KMS-11 (cell line): ENCODE measurements at regions not wholly inside any gene's neighbourhood (a gene's known extent, or its start where the extent isn't known, plus 50 kb on each side); places are given as distances from the start of the nearest gene placed in this dataset.

Experiments used
- H2AFZ ChIP-seq: fragments of 200-600 bp; sonication (generic); 2 replicates; pipeline ENCODE4 v1.6.1; 2016; ENCODE audit warnings: antibody characterized with exemption, mixed run types, low read depth
- H3K27ac ChIP-seq: fragments of 200-600 bp; sonication (generic); 2 replicates; pipeline ENCODE4 v1.6.1; 2016; ENCODE audit warnings: mild to moderate bottlenecking, mixed run types
- H3K27me3 ChIP-seq: fragments of 200-600 bp; sonication (generic); 2 replicates; pipeline ENCODE4 v1.6.1; 2017; ENCODE audit warnings: mild to moderate bottlenecking, low read depth, mixed run types, moderate library complexity; ENCODE audit not compliant: insufficient read depth
- H3K36me3 ChIP-seq: fragments of 200-600 bp; sonication (generic); 2 replicates; pipeline ENCODE4 v1.6.1; 2017; ENCODE audit warnings: mild to moderate bottlenecking, mixed run types; ENCODE audit not compliant: insufficient read depth
- H3K4me1 ChIP-seq: fragments of 200-600 bp; sonication (generic); 2 replicates; pipeline ENCODE4 v1.6.1; 2016; ENCODE audit warnings: mild to moderate bottlenecking, low read depth, mixed run types; ENCODE audit not compliant: poor library complexity, severe bottlenecking
- H3K4me2 ChIP-seq: fragments of 200-600 bp; sonication (generic); 2 replicates; pipeline ENCODE4 v1.7.0; 2016; ENCODE audit warnings: mild to moderate bottlenecking, mixed run types
- H3K4me3 ChIP-seq: fragments of 200-600 bp; sonication (generic); IDR thresholded peaks from 2 replicates; pipeline ENCODE4 v1.6.1; 2017; ENCODE audit warnings: low read depth, low read length, mixed read lengths; ENCODE audit not compliant: insufficient read depth
- H3K79me2 ChIP-seq: fragments of 200-600 bp; sonication (generic); 2 replicates; pipeline ENCODE4 v1.6.1; 2016; ENCODE audit warnings: low read depth, mixed run types; ENCODE audit not compliant: insufficient read depth
- H3K9ac ChIP-seq: fragments of 200-600 bp; sonication (generic); 2 replicates; pipeline ENCODE4 v1.6.1; 2016; ENCODE audit warnings: mild to moderate bottlenecking, mixed run types
- H4K20me1 ChIP-seq: fragments of 200-600 bp; sonication (generic); 2 replicates; pipeline ENCODE4 v1.6.1; 2016; ENCODE audit warnings: mild to moderate bottlenecking, mixed run types; ENCODE audit not compliant: insufficient read depth
- TF ChIP-seq, protein P1 (sequence below): fragments of 200-600 bp; sonication (generic); conservative IDR thresholded peaks from 2 replicates; pipeline ENCODE4 v1.6.1; 2017; ENCODE audit warnings: low read depth, mild to moderate bottlenecking, antibody characterized with exemption, low read length, moderate library complexity, mixed read lengths

GRCh38 chr20:47872341-47872740 lies 87.1 kb upstream of the SULF2 start:
- Histone ChIP-seq H4K20me1 (no peaks in the 10 kb centered on the region), H3K27me3 (peaks cover 72% of the 10 kb centered on the region), H3K27ac (no peak overlapping the region), H3K4me1 (no peaks in the 10 kb centered on the region), H3K36me3 (no peaks in the 10 kb centered on the region), H3K4me3 (no peak overlapping the region), H3K4me2 (no peak overlapping the region), H3K9ac (no peak overlapping the region), H2AFZ (no peak overlapping the region), H3K79me2 (no peaks in the 10 kb centered on the region)
- TF ChIP-seq, protein P1, sequence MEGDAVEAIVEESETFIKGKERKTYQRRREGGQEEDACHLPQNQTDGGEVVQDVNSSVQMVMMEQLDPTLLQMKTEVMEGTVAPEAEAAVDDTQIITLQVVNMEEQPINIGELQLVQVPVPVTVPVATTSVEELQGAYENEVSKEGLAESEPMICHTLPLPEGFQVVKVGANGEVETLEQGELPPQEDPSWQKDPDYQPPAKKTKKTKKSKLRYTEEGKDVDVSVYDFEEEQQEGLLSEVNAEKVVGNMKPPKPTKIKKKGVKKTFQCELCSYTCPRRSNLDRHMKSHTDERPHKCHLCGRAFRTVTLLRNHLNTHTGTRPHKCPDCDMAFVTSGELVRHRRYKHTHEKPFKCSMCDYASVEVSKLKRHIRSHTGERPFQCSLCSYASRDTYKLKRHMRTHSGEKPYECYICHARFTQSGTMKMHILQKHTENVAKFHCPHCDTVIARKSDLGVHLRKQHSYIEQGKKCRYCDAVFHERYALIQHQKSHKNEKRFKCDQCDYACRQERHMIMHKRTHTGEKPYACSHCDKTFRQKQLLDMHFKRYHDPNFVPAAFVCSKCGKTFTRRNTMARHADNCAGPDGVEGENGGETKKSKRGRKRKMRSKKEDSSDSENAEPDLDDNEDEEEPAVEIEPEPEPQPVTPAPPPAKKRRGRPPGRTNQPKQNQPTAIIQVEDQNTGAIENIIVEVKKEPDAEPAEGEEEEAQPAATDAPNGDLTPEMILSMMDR, result no peak

DNA sequence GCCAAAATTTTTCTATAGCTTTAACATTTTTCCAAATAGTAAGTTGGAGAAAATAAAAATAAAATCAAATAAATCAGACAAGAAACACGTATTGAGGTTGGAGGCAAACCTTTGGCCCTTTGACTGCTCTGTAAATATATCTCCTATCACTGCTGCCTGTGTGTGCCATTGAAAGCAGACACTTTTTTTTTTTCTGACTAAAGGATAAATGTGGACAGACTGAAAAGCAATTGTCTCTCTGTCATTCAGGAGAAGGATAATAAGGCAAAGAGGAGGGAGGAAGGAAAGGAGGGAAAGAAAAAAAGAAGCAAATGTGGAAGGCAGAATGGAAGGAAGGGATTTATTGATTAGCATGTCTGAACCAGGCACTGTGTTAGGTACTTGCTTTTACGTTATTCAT lies 85.2 kb upstream of the SULF2 start:
- no peaks in the 10 kb centered on the region for H3K4me1 ChIP-seq
- H2AFZ ChIP-seq, result no peak overlapping the region
- H3K9ac ChIP-seq, result no peak overlapping the region
- H3K27ac ChIP-seq, result no peak overlapping the region
- peaks cover 64% of the 10 kb centered on the region for H3K27me3 ChIP-seq
- H4K20me1 ChIP-seq, result no peaks in the 10 kb centered on the region
- H3K79me2 ChIP-seq, result no peaks in the 10 kb centered on the region
- TF ChIP-seq, protein P1, result no peak
- no peaks in the 10 kb centered on the region for H3K36me3 ChIP-seq
- no peak overlapping the region for H3K4me2 ChIP-seq
- no peak overlapping the region for H3K4me3 ChIP-seq

- TF ChIP-seq, protein P1, result no peak
- peaks cover 63% of the 10 kb centered on the region for H3K27me3 ChIP-seq
- H3K9ac ChIP-seq, result no peak overlapping the region
- no peaks in the 10 kb centered on the region for H4K20me1 ChIP-seq
- no peaks in the 10 kb centered on the region for H3K79me2 ChIP-seq
- H3K4me1 ChIP-seq, result no peaks in the 10 kb centered on the region
- no peak overlapping the region for H3K27ac ChIP-seq
- no peaks in the 10 kb centered on the region for H3K36me3 ChIP-seq
- H2AFZ ChIP-seq, result no peak overlapping the region
- no peak overlapping the region for H3K4me3 ChIP-seq
- no peak overlapping the region for H3K4me2 ChIP-seq
Measured at GRCh38 chr20:47868744-47869143, 83.5 kb upstream of the SULF2 start.

DNA sequence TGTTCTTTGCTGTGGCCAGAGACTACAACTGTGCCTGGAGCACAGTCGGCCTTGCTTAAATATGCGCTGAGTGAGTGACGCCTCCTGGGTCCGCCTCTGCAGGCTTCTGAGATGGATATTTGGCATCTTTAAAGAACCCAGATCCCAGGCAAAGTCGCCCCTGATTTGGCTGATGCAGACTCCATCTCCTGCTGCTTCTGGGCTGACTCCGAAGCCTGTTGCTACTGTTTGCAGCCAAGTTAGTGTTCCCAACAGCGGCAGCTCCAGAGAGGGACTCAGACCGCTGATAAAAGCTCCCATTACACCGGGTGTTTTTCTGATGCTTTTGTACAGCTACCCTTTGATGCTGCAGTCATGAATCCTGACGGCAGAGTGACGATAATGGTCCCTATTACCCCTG lies 83.0 kb upstream of the SULF2 start:
- H3K4me2 ChIP-seq, result no peak overlapping the region
- no peak overlapping the region for H3K9ac ChIP-seq
- TF ChIP-seq, protein P1, result no peak
- H3K36me3 ChIP-seq, result no peaks in the 10 kb centered on the region
- no peak overlapping the region for H3K27ac ChIP-seq
- H3K27me3 ChIP-seq, result peaks cover 66% of the 10 kb centered on the region
- H3K79me2 ChIP-seq, result no peaks in the 10 kb centered on the region
- no peaks in the 10 kb centered on the region for H4K20me1 ChIP-seq
- H3K4me1 ChIP-seq, result no peaks in the 10 kb centered on the region
- H2AFZ ChIP-seq, result no peak overlapping the region
- H3K4me3 ChIP-seq, result no peak overlapping the region
